H9 (cell line): ENCODE measurements at regions not wholly inside any gene's neighbourhood (a gene's known extent, or its start where the extent isn't known, plus 50 kb on each side); places are given as distances from the start of the nearest gene placed in this dataset.
A peak's percentile ranks its signal among the peaks of the same experiment; 100 is the strongest.

Experiments used
- DNase-seq: peaks from one replicate; pipeline ENCODE4 v3.0.0-alpha.2; 2017
- H2AFZ ChIP-seq: one replicate; pipeline ENCODE4 v1.6.1; 2013; ENCODE audit warnings: mild to moderate bottlenecking, low read length, control low read depth, moderate library complexity
- H2AK5ac ChIP-seq: 2 replicates; pipeline ENCODE4 v1.6.1; 2013; ENCODE audit warnings: low read length, control low read depth, mixed read lengths; ENCODE audit not compliant: insufficient read length
- H2BK120ac ChIP-seq: one replicate; pipeline ENCODE4 v1.6.1; 2013; ENCODE audit warnings: low read depth, mild to moderate bottlenecking, low read length, control low read depth, inconsistent platforms; ENCODE audit not compliant: poor library complexity, severe bottlenecking
- H2BK12ac ChIP-seq: 2 replicates; pipeline ENCODE4 v1.6.1; 2013; ENCODE audit warnings: low read length, control low read depth, mixed read lengths, low read depth; ENCODE audit not compliant: insufficient read length
- H2BK15ac ChIP-seq: 2 replicates; pipeline ENCODE4 v1.6.1; 2013; ENCODE audit warnings: low read depth, low read length, control low read depth
- H2BK20ac ChIP-seq: one replicate; pipeline ENCODE4 v1.6.1; 2013; ENCODE audit warnings: low read depth, mild to moderate bottlenecking, low read length, control low read depth, inconsistent platforms; ENCODE audit not compliant: poor library complexity, severe bottlenecking
- H2BK5ac ChIP-seq: 2 replicates; pipeline ENCODE4 v1.6.1; 2013; ENCODE audit warnings: low read length, control low read depth, mixed read lengths; ENCODE audit not compliant: insufficient read length
- H3K14ac ChIP-seq: 2 replicates; pipeline ENCODE4 v1.6.1; 2013; ENCODE audit warnings: low read length, control low read depth; ENCODE audit not compliant: insufficient read depth
- H3K18ac ChIP-seq: 2 replicates; pipeline ENCODE4 v1.6.1; 2013; ENCODE audit warnings: low read depth, mild to moderate bottlenecking, mixed read lengths, low read length, control low read depth; ENCODE audit not compliant: insufficient read length
- H3K23ac ChIP-seq: 2 replicates; pipeline ENCODE4 v1.6.1; 2013; ENCODE audit warnings: low read length, control low read depth, mixed read lengths, low read depth; ENCODE audit not compliant: insufficient read length
- H3K23me2 ChIP-seq: 2 replicates; pipeline ENCODE4 v1.6.1; 2013; ENCODE audit warnings: low read depth, mild to moderate bottlenecking, mixed read lengths, low read length, control low read depth; ENCODE audit not compliant: insufficient read length, poor library complexity, severe bottlenecking
- H3K27ac ChIP-seq: 2 replicates; pipeline ENCODE4 v1.5.1; 2013; ENCODE audit warnings: low read length, control low read depth, mixed read lengths, low read depth; ENCODE audit not compliant: insufficient read length
- H3K27me3 ChIP-seq: 2 replicates; pipeline ENCODE4 v1.6.1; 2013; ENCODE audit warnings: low read length, control low read depth, inconsistent platforms; ENCODE audit not compliant: insufficient read depth
- H3K4ac ChIP-seq: 2 replicates; pipeline ENCODE4 v1.6.1; 2013; ENCODE audit warnings: low read depth, mild to moderate bottlenecking, control low read depth, inconsistent platforms, low read length, moderate library complexity
- H3K4me1 ChIP-seq: 2 replicates; pipeline ENCODE4 v1.6.1; 2013; ENCODE audit warnings: low read length, control low read depth, inconsistent platforms; ENCODE audit not compliant: insufficient read depth
- H3K4me2 ChIP-seq: 2 replicates; pipeline ENCODE4 v1.6.1; 2013; ENCODE audit warnings: low read length, control low read depth, mixed read lengths; ENCODE audit not compliant: insufficient read length, insufficient read depth
- H3K56ac ChIP-seq: 2 replicates; pipeline ENCODE4 v1.6.1; 2013; ENCODE audit warnings: low read depth, mild to moderate bottlenecking, mixed read lengths, low read length, control low read depth; ENCODE audit not compliant: insufficient read length
- H3K79me1 ChIP-seq: 2 replicates; pipeline ENCODE4 v1.6.1; 2013; ENCODE audit warnings: low read depth, mild to moderate bottlenecking, moderate library complexity, low read length, control low read depth, inconsistent platforms; ENCODE audit not compliant: insufficient read depth, poor library complexity, severe bottlenecking
- H3K79me2 ChIP-seq: 2 replicates; pipeline ENCODE4 v1.6.1; 2013; ENCODE audit warnings: low read length, control low read depth, inconsistent platforms; ENCODE audit not compliant: insufficient read depth
- H3K9ac ChIP-seq: 2 replicates; pipeline ENCODE4 v1.6.1; 2013; ENCODE audit warnings: low read length, control low read depth, mixed read lengths; ENCODE audit not compliant: insufficient read length; ENCODE audit errors: extremely low read depth
- H3K9me3 ChIP-seq: one replicate; pipeline ENCODE4 v1.6.1; 2013; ENCODE audit warnings: low read depth, low read length, inconsistent platforms; ENCODE audit not compliant: control insufficient read depth
- H3T11ph ChIP-seq: one replicate; pipeline ENCODE4 v1.6.1; 2013; ENCODE audit warnings: mild to moderate bottlenecking, low read length, control low read depth, inconsistent platforms
- H4K20me1 ChIP-seq: one replicate; pipeline ENCODE4 v1.6.1; 2013; ENCODE audit not compliant: control insufficient read depth, insufficient read length, insufficient read depth
- H4K5ac ChIP-seq: 2 replicates; pipeline ENCODE4 v1.6.1; 2013; ENCODE audit warnings: low read depth, mild to moderate bottlenecking, mixed read lengths, low read length, control low read depth; ENCODE audit not compliant: insufficient read length
- H4K8ac ChIP-seq: replicated peaks from 2 replicates; pipeline ENCODE4 v1.6.1; 2013; ENCODE audit warnings: low read length, control low read depth, mixed read lengths, low read depth; ENCODE audit not compliant: insufficient read length
- H4K91ac ChIP-seq: 2 replicates; pipeline ENCODE4 v1.6.1; 2013; ENCODE audit warnings: low read depth, mild to moderate bottlenecking, moderate library complexity, mixed read lengths, low read length, control low read depth; ENCODE audit not compliant: insufficient read length
- H3K27ac Mint-ChIP-seq, 3 experiments: 2 replicates in 2 of 3; 3 replicates in 1 of 3; pipeline ENCODE4 v1.8.0; 2020 to 2021; ENCODE audit warnings: mixed read lengths in 3 of 3, mild to moderate bottlenecking in 1 of 3, moderate library complexity in 1 of 3
- H3K27me3 Mint-ChIP-seq: 2 replicates; pipeline ENCODE4 v1.8.0; 2021; ENCODE audit warnings: low read depth, mild to moderate bottlenecking, moderate library complexity, mixed read lengths
- H3K36me3 Mint-ChIP-seq, 3 experiments: 2 replicates in 2 of 3; 3 replicates in 1 of 3; pipeline ENCODE4 v1.8.0; 2020 to 2021; ENCODE audit warnings: low read depth in 3 of 3, mixed read lengths in 3 of 3; ENCODE audit not compliant: insufficient read depth in 1 of 3
- H3K4me1 Mint-ChIP-seq, 2 experiments: 2 replicates each; pipeline ENCODE4 v1.8.0; 2020; ENCODE audit warnings: mixed read lengths in 2 of 2
- H3K4me3 Mint-ChIP-seq, 2 experiments: 2 replicates in 1 of 2; 3 replicates in 1 of 2; pipeline ENCODE4 v1.8.0; 2020 to 2021; ENCODE audit warnings: mild to moderate bottlenecking in 2 of 2, mixed read lengths in 2 of 2, moderate library complexity in 1 of 2
- H3K9me3 Mint-ChIP-seq, 2 experiments: 2 replicates in 1 of 2; 3 replicates in 1 of 2; pipeline ENCODE4 v1.8.0; 2020; ENCODE audit warnings: mild to moderate bottlenecking in 2 of 2, mixed read lengths in 2 of 2, moderate library complexity in 1 of 2
- WGBS: extraction: QIAGEN DNeasy Blood & Tissue Kit; methylation state at CpG from one replicate; pipeline ENCODE4 v1.1.7; 2013; ENCODE audit warnings: missing lambda C conversion rate, low lambda C conversion rate, mixed read lengths; ENCODE audit not compliant: insufficient read length; ENCODE audit errors: extremely low coverage; 5-methylcytosine and 5-hydroxymethylcytosine counted together
- TF ChIP-seq, protein P1 (sequence below): fragments of 200-600 bp; sonication (generic); conservative IDR thresholded peaks from 3 replicates; pipeline ENCODE4 v1.8.0; 2021; ENCODE audit warnings: antibody characterized with exemption, mild to moderate bottlenecking

DNA sequence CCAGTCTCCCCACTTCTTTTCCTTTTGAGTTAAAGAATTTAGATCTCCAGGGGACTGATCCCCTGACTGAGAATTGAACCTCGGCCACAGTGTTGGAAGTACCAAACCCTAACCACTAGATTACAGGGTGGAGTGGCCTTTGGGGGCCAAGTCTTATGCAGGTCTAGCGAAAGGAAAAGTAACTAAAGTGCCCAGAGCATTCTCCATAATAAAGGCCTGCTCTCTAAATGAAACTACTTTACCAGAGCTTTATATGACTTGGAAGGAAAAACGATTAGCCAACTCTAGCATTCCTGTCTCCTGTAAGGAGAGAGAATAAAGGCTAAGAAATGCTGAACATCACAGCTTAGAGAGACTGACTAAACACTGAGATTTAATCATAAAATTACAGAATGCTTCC lies 788.0 kb downstream of the C4orf33 start:
- Histone ChIP-seq H2BK12ac (no peak overlapping the region), H3K14ac (no peak overlapping the region), H3K9me3 (no peaks in the 10 kb centered on the region), H2BK20ac (no peak overlapping the region), H3K18ac (no peak overlapping the region), H2BK120ac (no peak overlapping the region), H3K23ac (no peak overlapping the region), H3K4me2 (no peak overlapping the region), H3K56ac (no peak overlapping the region), H3T11ph (no peak overlapping the region), H3K9ac (no peak overlapping the region), H2AK5ac (no peak overlapping the region), H3K27me3 (no peaks in the 10 kb centered on the region), H2AFZ (no peak overlapping the region), H3K79me1 (no peaks in the 10 kb centered on the region), H2BK5ac (no peak overlapping the region), H2BK15ac (no peak overlapping the region), H3K27ac (no peak overlapping the region), H4K8ac (no peak overlapping the region), H3K4me1 (no peaks in the 10 kb centered on the region), H3K79me2 (no peaks in the 10 kb centered on the region), H4K5ac (no peak overlapping the region), H3K23me2 (no peaks in the 10 kb centered on the region), H3K4ac (no peak overlapping the region), H4K20me1 (no peaks in the 10 kb centered on the region), H4K91ac (no peak overlapping the region)
- TF ChIP-seq, protein P1, sequence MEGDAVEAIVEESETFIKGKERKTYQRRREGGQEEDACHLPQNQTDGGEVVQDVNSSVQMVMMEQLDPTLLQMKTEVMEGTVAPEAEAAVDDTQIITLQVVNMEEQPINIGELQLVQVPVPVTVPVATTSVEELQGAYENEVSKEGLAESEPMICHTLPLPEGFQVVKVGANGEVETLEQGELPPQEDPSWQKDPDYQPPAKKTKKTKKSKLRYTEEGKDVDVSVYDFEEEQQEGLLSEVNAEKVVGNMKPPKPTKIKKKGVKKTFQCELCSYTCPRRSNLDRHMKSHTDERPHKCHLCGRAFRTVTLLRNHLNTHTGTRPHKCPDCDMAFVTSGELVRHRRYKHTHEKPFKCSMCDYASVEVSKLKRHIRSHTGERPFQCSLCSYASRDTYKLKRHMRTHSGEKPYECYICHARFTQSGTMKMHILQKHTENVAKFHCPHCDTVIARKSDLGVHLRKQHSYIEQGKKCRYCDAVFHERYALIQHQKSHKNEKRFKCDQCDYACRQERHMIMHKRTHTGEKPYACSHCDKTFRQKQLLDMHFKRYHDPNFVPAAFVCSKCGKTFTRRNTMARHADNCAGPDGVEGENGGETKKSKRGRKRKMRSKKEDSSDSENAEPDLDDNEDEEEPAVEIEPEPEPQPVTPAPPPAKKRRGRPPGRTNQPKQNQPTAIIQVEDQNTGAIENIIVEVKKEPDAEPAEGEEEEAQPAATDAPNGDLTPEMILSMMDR: no peak
- H3K4me3 Mint-ChIP-seq: no peak overlapping the region
- no peaks in the 10 kb centered on the region; a peak in 3 of 7 replicates for H3K36me3 Mint-ChIP-seq
- H3K4me1 Mint-ChIP-seq: peaks cover 4 to 8% of the 10 kb centered on the region in 2 experiments
- WGBS: no CpG with 5 or more reads among the region's 3 CpGs
- H3K27ac Mint-ChIP-seq: 0 out of 7 replicates have a peak overlapping the region, but pooled peaks of 1 of the 3 experiments have one; percentile 44
- H3K9me3 Mint-ChIP-seq: peaks cover 6 to 13% of the 10 kb centered on the region in 2 experiments; a peak in 4 of 5 replicates
- no peak for DNase-seq
- H3K27me3 Mint-ChIP-seq: no peaks in the 10 kb centered on the region
